H1 (cell line): ENCODE measurements at regions not wholly inside any gene's neighbourhood (a gene's known extent, or its start where the extent isn't known, plus 50 kb on each side); places are given as distances from the start of the nearest gene placed in this dataset.

ENCODE experiments used
- CTCF ChIA-PET: fragments of 300-600 bp; sonication (Branson Sonifier 250); formaldehyde crosslinking; loops from one replicate; lab custom pipeline; 2021; ENCODE audit not compliant: partially characterized antibody; lab: Charles Lee
- POLR2A ChIA-PET: fragments of 300-600 bp; sonication (Branson Sonifier 250); formaldehyde crosslinking; loops from one replicate; lab custom pipeline; 2021; ENCODE audit warnings: inconsistent platforms; ENCODE audit not compliant: partially characterized antibody; lab: Charles Lee
- DNase-seq, 2 experiments: peaks; one replicate each; pipeline versions ENCODE4 v3.0.0 to v3.0.0-alpha.2; 2010 to 2022; ENCODE audit warnings: low spot score in 2 of 2, low read depth in 1 of 2, mixed read lengths in 1 of 2
- FAIRE-seq: peaks from 2 replicates; lab custom pipeline; 2011; peaks lifted over from hg19 to GRCh38; lab: Jason Lieb, UNC
- H2AFZ ChIP-seq: 2 replicates; pipeline ENCODE4 v1.8.1; 2012; ENCODE audit warnings: low read length, inconsistent platforms
- H2AK5ac ChIP-seq: 2 replicates; pipeline ENCODE4 v1.6.1; 2013; ENCODE audit warnings: low read depth, low read length
- H2BK120ac ChIP-seq: replicated peaks from 2 replicates; pipeline ENCODE3; 2013; ENCODE audit warnings: low read depth, low read length, inconsistent platforms
- H2BK12ac ChIP-seq: 2 replicates; pipeline ENCODE4 v1.6.1; 2013; ENCODE audit warnings: low read depth, low read length
- H2BK15ac ChIP-seq: 2 replicates; pipeline ENCODE4 v1.6.1; 2013; ENCODE audit warnings: low read length
- H2BK20ac ChIP-seq: 2 replicates; pipeline ENCODE4 v1.6.1; 2013; ENCODE audit warnings: low read length
- H2BK5ac ChIP-seq: 2 replicates; pipeline ENCODE4 v1.6.1; 2013; ENCODE audit warnings: low read depth, low read length
- H3K14ac ChIP-seq: 2 replicates; pipeline ENCODE4 v1.6.1; 2013; ENCODE audit warnings: inconsistent platforms; ENCODE audit not compliant: insufficient read length
- H3K18ac ChIP-seq: 2 replicates; pipeline ENCODE4 v1.6.1; 2013; ENCODE audit warnings: low read length; ENCODE audit errors: extremely low read depth
- H3K23ac ChIP-seq: 2 replicates; pipeline ENCODE4 v1.6.1; 2013; ENCODE audit warnings: inconsistent platforms; ENCODE audit not compliant: insufficient read length
- H3K23me2 ChIP-seq: 2 replicates; pipeline ENCODE4 v1.6.1; 2013; ENCODE audit warnings: low read depth, low read length
- H3K27ac ChIP-seq: 2 replicates; pipeline ENCODE4 v1.6.1; 2011; ENCODE audit warnings: low read depth, low read length, inconsistent platforms
- H3K27me3 ChIP-seq, 4 experiments: replicated peaks in 1 of 4; 1 replicate in 1 of 4; 2 replicates in 3 of 4; pipeline versions ENCODE4 v1.6.1 to v1.8.1; 2011 to 2013; ENCODE audit warnings: low read length in 3 of 4, mild to moderate bottlenecking in 3 of 4, inconsistent platforms in 2 of 4, mixed read lengths in 2 of 4, moderate library complexity in 1 of 4; ENCODE audit not compliant: control insufficient read depth in 3 of 4, insufficient read depth in 3 of 4; ENCODE audit errors: extremely low read depth in 1 of 4
- H3K36me3 ChIP-seq, 4 experiments: 2 replicates each; pipeline versions ENCODE4 v1.6.1 to v1.8.1; 2011 to 2013; ENCODE audit warnings: mild to moderate bottlenecking in 4 of 4, low read length in 3 of 4, moderate library complexity in 2 of 4, control low read depth in 1 of 4, inconsistent platforms in 1 of 4; ENCODE audit not compliant: insufficient read depth in 4 of 4, control insufficient read depth in 2 of 4
- H3K4ac ChIP-seq: replicated peaks from 2 replicates; pipeline ENCODE3; 2013; ENCODE audit warnings: low read length, low read depth, mixed read lengths, inconsistent platforms; ENCODE audit not compliant: insufficient read length
- H3K4me1 ChIP-seq, 4 experiments: replicated peaks in 1 of 4; 1 replicate in 1 of 4; 2 replicates in 3 of 4; pipeline versions ENCODE4 v1.6.1 to v1.8.1; 2011 to 2013; ENCODE audit warnings: low read length in 3 of 4, inconsistent platforms in 2 of 4, mixed read lengths in 1 of 4; ENCODE audit not compliant: insufficient read depth in 4 of 4, control insufficient read depth in 3 of 4
- H3K4me2 ChIP-seq, 2 experiments: 2 replicates each; pipeline versions ENCODE4 v1.6.1 to v1.8.1; 2011 to 2013; ENCODE audit warnings: low read depth in 2 of 2, low read length in 2 of 2, control low read depth in 1 of 2, inconsistent platforms in 1 of 2, mild to moderate bottlenecking in 1 of 2; ENCODE audit not compliant: insufficient read depth in 1 of 2
- H3K4me3 ChIP-seq, 4 experiments: fragments of 200-600, 300-600 bp in 1 of 4; sonication (generic), shearing (Covaris generic), sonication (Bioruptor Twin) in 1 of 4; 2 replicates each; pipeline versions ENCODE4 v1.5.1 to v1.8.1; 2011 to 2016; ENCODE audit warnings: low read length in 4 of 4, low read depth in 3 of 4, control low read depth in 2 of 4, inconsistent platforms in 2 of 4, mild to moderate bottlenecking in 2 of 4, mixed read lengths in 1 of 4, moderate library complexity in 1 of 4; ENCODE audit not compliant: insufficient read depth in 2 of 4; ENCODE audit errors: extremely low read depth in 1 of 4
- H3K56ac ChIP-seq: replicated peaks from 2 replicates; pipeline ENCODE3; 2013; ENCODE audit warnings: low read depth, mild to moderate bottlenecking, mixed read lengths, low read length, inconsistent platforms; ENCODE audit not compliant: insufficient read length
- H3K79me1 ChIP-seq: 2 replicates; pipeline ENCODE4 v1.6.1; 2013; ENCODE audit warnings: low read depth, low read length, control low read depth
- H3K79me2 ChIP-seq, 2 experiments: 2 replicates each; pipeline versions ENCODE4 v1.6.1 to v1.8.1; 2012 to 2013; ENCODE audit warnings: low read length in 2 of 2, mild to moderate bottlenecking in 2 of 2, inconsistent platforms in 1 of 2; ENCODE audit not compliant: insufficient read depth in 2 of 2, control insufficient read depth in 1 of 2
- H3K9ac ChIP-seq, 4 experiments: replicated peaks in 1 of 4; 1 replicate in 1 of 4; 2 replicates in 3 of 4; pipeline versions ENCODE4 v1.6.1 to v1.8.1; 2011 to 2013; ENCODE audit warnings: low read depth in 3 of 4, low read length in 3 of 4, control low read depth in 2 of 4, mild to moderate bottlenecking in 2 of 4, moderate library complexity in 2 of 4, inconsistent platforms in 1 of 4; ENCODE audit errors: extremely low read depth in 1 of 4
- H3K9me3 ChIP-seq, 2 experiments: 2 replicates each; pipeline versions ENCODE4 v1.6.1 to v1.8.1; 2012 to 2013; ENCODE audit warnings: mild to moderate bottlenecking in 2 of 2, moderate library complexity in 2 of 2, control low read depth in 1 of 2, inconsistent platforms in 1 of 2, low read depth in 1 of 2, low read length in 1 of 2, mixed read lengths in 1 of 2; ENCODE audit not compliant: insufficient read depth in 2 of 2
- H4K20me1 ChIP-seq, 2 experiments: replicated peaks in 1 of 2; 2 replicates each; pipeline versions ENCODE3 to v1.8.1; 2011 to 2013; ENCODE audit warnings: inconsistent platforms in 2 of 2, low read length in 2 of 2, mild to moderate bottlenecking in 1 of 2; ENCODE audit not compliant: insufficient read depth in 2 of 2, control insufficient read depth in 1 of 2
- H4K5ac ChIP-seq: 2 replicates; pipeline ENCODE4 v1.6.1; 2013; ENCODE audit warnings: low read length, low read depth, mixed read lengths, inconsistent platforms; ENCODE audit not compliant: insufficient read length
- H4K8ac ChIP-seq: 2 replicates; pipeline ENCODE4 v1.8.0; 2013; ENCODE audit warnings: mild to moderate bottlenecking, moderate library complexity, low read length, inconsistent platforms; ENCODE audit not compliant: insufficient read depth; ENCODE audit errors: extremely low read depth
- H4K91ac ChIP-seq: replicated peaks from 2 replicates; pipeline ENCODE3; 2013; ENCODE audit warnings: low read length, mixed read lengths, inconsistent platforms; ENCODE audit not compliant: insufficient read length
- BCL11A ChIP-seq, 2 experiments: IDR thresholded peaks; one replicate each; pipeline ENCODE4 v1.6.1; 2011; ENCODE audit warnings: low read depth in 2 of 2, low read length in 2 of 2, mild to moderate bottlenecking in 2 of 2
- SRF ChIP-seq: IDR thresholded peaks from 2 replicates; pipeline ENCODE4 v1.6.1; 2011; ENCODE audit warnings: mild to moderate bottlenecking, low read depth, low read length, moderate library complexity
- WGBS, 2 experiments: shearing (Covaris generic) in 1 of 2; methylation state at CpG; one replicate each; pipeline versions ENCODE4 v1.1.6 to v1.1.7; 2013 to 2015; ENCODE audit warnings: low lambda C conversion rate in 2 of 2, mixed read lengths in 2 of 2, inconsistent platforms in 1 of 2, low coverage in 1 of 2, missing lambda C conversion rate in 1 of 2; ENCODE audit not compliant: insufficient replicate concordance in 2 of 2, insufficient coverage in 1 of 2, insufficient read length in 1 of 2; ENCODE audit errors: extremely low coverage in 1 of 2, missing lambda C conversion rate in 1 of 2; 5-methylcytosine and 5-hydroxymethylcytosine counted together

DNA sequence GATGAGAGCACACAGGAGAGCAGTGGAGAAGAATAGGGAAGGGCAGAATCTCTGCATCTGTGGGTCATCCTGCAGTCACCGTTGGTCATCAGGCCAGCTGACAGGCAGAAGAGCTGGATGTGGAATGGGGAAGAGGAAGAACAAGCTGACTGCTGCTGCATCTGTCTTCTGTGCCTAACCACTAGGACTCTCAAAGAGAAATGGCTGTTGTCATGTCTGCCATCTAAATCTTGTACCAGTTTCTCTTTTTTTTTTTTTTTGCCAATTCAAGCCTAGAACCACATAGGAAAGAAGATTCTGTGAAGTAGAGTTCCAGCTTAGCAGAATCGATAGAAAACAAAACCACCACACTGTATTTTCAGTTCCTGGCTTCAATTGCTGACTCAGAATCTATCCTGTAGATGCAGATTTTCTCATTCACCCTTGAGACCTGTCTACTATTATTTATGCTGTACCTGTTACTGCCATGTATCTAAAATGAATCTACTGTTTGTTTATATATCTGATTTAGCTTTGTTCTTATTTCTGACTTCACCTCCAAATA is 421.9 kb upstream of the PRICKLE1 start:
- Histone ChIP-seq H2BK5ac (no peak overlapping the region), H3K56ac (no peak overlapping the region), H4K5ac (no peak overlapping the region), H3K27ac (no peak overlapping the region), H3K4ac (no peak overlapping the region), H2BK15ac (no peak overlapping the region), H3K27me3 (no peaks in the 10 kb centered on the region), H3K23ac (no peak overlapping the region), H2AK5ac (no peak overlapping the region), H3K4me3 (no peak overlapping the region), H3K18ac (no peak overlapping the region), H3K9ac (no peak overlapping the region), H2BK20ac (no peak overlapping the region), H2BK12ac (no peak overlapping the region), H3K23me2 (no peaks in the 10 kb centered on the region), H3K36me3 (no peaks in the 10 kb centered on the region), H2AFZ (no peak overlapping the region), H4K20me1 (no peaks in the 10 kb centered on the region), H3K4me2 (no peak overlapping the region), H3K79me2 (no peaks in the 10 kb centered on the region), H3K14ac (no peak overlapping the region), H4K91ac (no peak overlapping the region), H4K8ac (no peak overlapping the region), H3K4me1 (peaks cover 0 to 4% (median 0%) of the 10 kb centered on the region in 4 experiments; a peak in 2 of 7 replicates), H3K79me1 (no peaks in the 10 kb centered on the region), H2BK120ac (no peak overlapping the region), H3K9me3 (peaks cover 9 to 10% of the 10 kb centered on the region in 2 experiments; a peak in 3 of 4 replicates)
- ChIA-PET CTCF (interaction anchor here (0.7 to 1.2 kb wide), 2 partner anchors 12 to 20 kb away, joined by 3 read pairs; no protein-coding TSS in a partner anchor), POLR2A (no interaction called here)
- TF ChIP-seq SRF (no peak), BCL11A (IDR thresholded peaks at IDR 0.05; ENCODE audit: low read depth in 2 of 2, low read length in 2 of 2) (no peak)
- WGBS, 2 experiments = 50% methylated on average over 2 of the region's 2 CpGs; no CpG with 5 or more reads in 1 of the 2 experiments
- FAIRE-seq (no peak), DNase-seq (no peak)
